K562 (cell line): ENCODE measurements at regions not wholly inside any gene's neighbourhood (a gene's known extent, or its start where the extent isn't known, plus 50 kb on each side); places are given as distances from the start of the nearest gene placed in this dataset.
A peak's percentile ranks its signal among the peaks of the same experiment; 100 is the strongest.

Source experiments
- ATAC-seq: fragments of 200-7000 bp; cut with Tn5 transposase; 3 replicates; pipeline ENCODE4 v1.9.1; 2020; ENCODE audit warnings: moderate library complexity
- BruUV-seq: library from RNA; stranded (reverse); fragments of 400-500 nt; replicated peaks from 2 replicates; lab custom pipeline; 2021; lab: Mats Ljungman, UMichigan
- CTCF ChIA-PET: fragments of 300-600 bp; formaldehyde crosslinking; extraction: SDS; loops from one replicate; lab custom pipeline; 2021; ENCODE audit warnings: low intra/inter-chr PET ratio; lab: Yijun Ruan, JAX
- POLR2A ChIA-PET: fragments of 300-600, 350-650 bp; sonication (Branson Sonifier 250); formaldehyde crosslinking; extraction: SDS; loops from one replicate; lab custom pipeline; 2021; ENCODE audit warnings: antibody characterized with exemption, inconsistent platforms; lab: Yijun Ruan, JAX
- DNase-seq, 4 experiments: peaks; one replicate each; pipeline versions ENCODE4 v3.0.0 to v3.0.0-alpha.2; 2011 to 2018; ENCODE audit warnings: low spot score in 3 of 4, mixed read lengths in 3 of 4; ENCODE audit errors: extremely low read depth in 1 of 4
- FAIRE-seq: peaks from 2 replicates; lab custom pipeline; 2011; peaks lifted over from hg19 to GRCh38; lab: Jason Lieb, UNC
- H2AFZ ChIP-seq: 2 replicates; pipeline ENCODE4 v1.6.0; 2011; ENCODE audit warnings: low read depth, low read length, control low read depth, inconsistent platforms
- H3K27ac ChIP-seq: fragments of 200-600 bp; 3 replicates; pipeline ENCODE4 v1.8.0; 2011; ENCODE audit warnings: low read depth, mild to moderate bottlenecking, control low read depth, inconsistent platforms, low read length, moderate library complexity, mixed read lengths; ENCODE audit errors: extremely low read depth
- H3K27me3 ChIP-seq, 2 experiments: fragments of 300-600 bp in 1 of 2; 2 replicates in 1 of 2; 3 replicates in 1 of 2; pipeline versions ENCODE4 v1.6.0 to v1.8.0; 2011; ENCODE audit warnings: inconsistent platforms in 2 of 2, low read length in 2 of 2, mild to moderate bottlenecking in 1 of 2, mixed read lengths in 1 of 2, moderate library complexity in 1 of 2; ENCODE audit not compliant: control insufficient read depth in 2 of 2, insufficient read depth in 2 of 2
- H3K36me3 ChIP-seq: fragments of 300-600 bp; 3 replicates; pipeline ENCODE4 v1.8.0; 2011; ENCODE audit warnings: mild to moderate bottlenecking, low read length, inconsistent platforms; ENCODE audit not compliant: control insufficient read depth, insufficient read depth
- H3K4me1 ChIP-seq, 2 experiments: fragments of 200-600 bp in 1 of 2; replicated peaks in 1 of 2; 2 replicates in 1 of 2; 3 replicates in 1 of 2; pipeline versions ENCODE4 v1.5.1 to v1.8.0; 2011; ENCODE audit warnings: inconsistent platforms in 2 of 2, low read length in 2 of 2, mild to moderate bottlenecking in 1 of 2, mixed read lengths in 1 of 2, moderate library complexity in 1 of 2; ENCODE audit not compliant: control insufficient read depth in 2 of 2, insufficient read depth in 2 of 2
- H3K4me2 ChIP-seq: 2 replicates; pipeline ENCODE4 v1.6.1; 2011; ENCODE audit warnings: low read length, control low read depth, inconsistent platforms, mixed read lengths; ENCODE audit not compliant: insufficient read depth
- H3K4me3 ChIP-seq: fragments of 200-600 bp; sonication (generic), shearing (Covaris generic); 2 replicates; pipeline ENCODE4 v1.5.1; 2016; ENCODE audit warnings: control low read depth, inconsistent platforms
- H3K79me2 ChIP-seq: fragments of 200-600 bp; 3 replicates; pipeline ENCODE4 v1.8.0; 2011; ENCODE audit warnings: low read length, inconsistent platforms; ENCODE audit not compliant: control insufficient read depth, insufficient read depth
- H3K9ac ChIP-seq, 2 experiments: 2 replicates each; pipeline versions ENCODE4 v1.6.0 to v1.6.1; 2011; ENCODE audit warnings: low read depth in 2 of 2, low read length in 2 of 2, control low read depth in 1 of 2, inconsistent platforms in 1 of 2, mild to moderate bottlenecking in 1 of 2, mixed read lengths in 1 of 2; ENCODE audit not compliant: insufficient read depth in 1 of 2
- H3K9me1 ChIP-seq: one replicate; pipeline ENCODE4 v1.6.0; 2011; ENCODE audit warnings: inconsistent platforms, mild to moderate bottlenecking, low read length, moderate library complexity; ENCODE audit not compliant: control insufficient read depth, insufficient read depth
- H3K9me3 ChIP-seq: replicated peaks from 2 replicates; pipeline ENCODE4 v1.5.1; 2011; ENCODE audit warnings: low read depth, low read length, inconsistent platforms; ENCODE audit not compliant: control insufficient read depth, insufficient read depth
- H4K20me1 ChIP-seq: replicated peaks from 2 replicates; pipeline ENCODE4 v1.6.1; 2011; ENCODE audit warnings: low read length, inconsistent platforms, mixed read lengths; ENCODE audit not compliant: control insufficient read depth, insufficient read depth
- KAT8 ChIP-seq: fragments of 450-650 bp; IDR thresholded peaks from 2 replicates; pipeline ENCODE4 v1.6.1; 2016; ENCODE audit warnings: low read depth, mild to moderate bottlenecking
- KLF16 ChIP-seq: IDR thresholded peaks from 2 replicates; pipeline ENCODE4 v1.6.1; 2016; ENCODE audit warnings: antibody characterized with exemption
- POLR2B ChIP-seq: fragments of 450-650 bp; IDR thresholded peaks from 2 replicates; pipeline ENCODE4 v1.6.1; 2018; ENCODE audit warnings: low read depth; ENCODE audit not compliant: partially characterized antibody
- SFPQ ChIP-seq: fragments of 200-400 bp; formaldehyde crosslinking; IDR thresholded peaks from 2 replicates; pipeline ENCODE4 v1.6.1; 2017; ENCODE audit warnings: mild to moderate bottlenecking, low read depth, low read length, moderate library complexity
- SPI1 ChIP-seq: IDR thresholded peaks from 2 replicates; pipeline ENCODE4 v1.6.1; 2011; ENCODE audit warnings: low read depth, low read length, control low read depth, borderline replicate concordance
- ZNF354B ChIP-seq: fragments of 250-450 bp; sonication (Bioruptor Pico); IDR thresholded peaks from 2 replicates; pipeline ENCODE4 v1.4.0; 2020
- WGBS: fragments of 100-300 bp; shearing (Covaris generic); methylation state at CpG from one replicate; pipeline ENCODE4 v1.1.6; 2016; ENCODE audit warnings: low coverage, mixed read lengths; ENCODE audit not compliant: insufficient coverage; ENCODE audit errors: missing lambda C conversion rate; 5-methylcytosine and 5-hydroxymethylcytosine counted together
- in situ Hi-C: fragments of 300-500 bp; cut with MboI; formaldehyde crosslinking; loops from 4 replicates; pipeline ENCODE4 v1.15.0; 2018; ENCODE audit warnings: inconsistent platforms, mixed read lengths
- intact Hi-C: fragments of 100-400 bp; cut with micrococcal nuclease; formaldehyde crosslinking; loops from 2 replicates; pipeline ENCODE4 v1.14.2; 2022

DNA sequence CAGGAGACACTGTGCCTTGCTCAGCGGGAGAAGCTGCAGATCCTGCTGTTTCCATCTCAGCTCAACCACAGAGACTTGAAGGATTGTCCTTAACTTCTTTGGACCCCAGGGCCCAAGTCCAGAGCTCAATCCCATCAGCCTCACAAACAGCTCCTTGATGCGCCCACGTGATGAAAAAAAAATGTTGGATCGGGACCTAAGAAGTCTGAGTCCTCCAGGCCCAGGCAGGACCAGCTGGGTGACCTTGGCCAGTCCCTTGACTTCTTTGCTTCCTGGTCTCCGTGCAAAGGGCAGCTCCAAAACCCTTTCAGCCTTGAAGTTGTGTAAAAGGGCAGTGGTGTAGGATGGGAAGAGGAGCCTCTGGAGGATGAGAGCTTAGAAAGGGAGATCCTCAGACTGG, 175.5 kb downstream of the ZFP36L2 start:
- Histone ChIP-seq H3K27me3 (no peaks in the 10 kb centered on the region), H3K9ac (no peak overlapping the region), H3K79me2 (no peaks in the 10 kb centered on the region), H3K27ac (no peak overlapping the region), H3K9me1 (peaks cover 4% of the 10 kb centered on the region), H3K9me3 (no peaks in the 10 kb centered on the region), H4K20me1 (no peaks in the 10 kb centered on the region), H3K4me2 (no peak overlapping the region), H3K36me3 (no peaks in the 10 kb centered on the region), H2AFZ (peak overlapping the region; percentile 18; the same call in 1 of the 2 replicates), H3K4me1 (peaks cover 36 to 39% of the 10 kb centered on the region in 2 experiments), H3K4me3 (no peak overlapping the region)
- CTCF ChIA-PET, result no interaction called here
- no peak for ATAC-seq
- in situ Hi-C loops (no loop called here), intact Hi-C loops (no loop called here)
- 49% methylated on average over 5 of the region's 5 CpGs for WGBS
- FAIRE-seq, result no peak
- DNase-seq, result no peak
- POLR2A ChIA-PET, result interaction anchor here (0.6 kb wide), 1 partner anchor 9 kb away, joined by 3 read pairs; no protein-coding TSS in a partner anchor
- TF ChIP-seq KAT8 (no peak), POLR2B (no peak), ZNF354B (no peak), KLF16 (no peak)
- no TSS peak for BruUV-seq

- no peaks in the 10 kb centered on the region for H3K27me3 ChIP-seq
- H3K4me3 ChIP-seq, result no peak overlapping the region
- 0 out of 4 replicates have a peak overlapping the region, but pooled peaks of 1 of the 2 experiments have one; percentile 29 for H3K9ac ChIP-seq
- in situ Hi-C loops (no loop called here), intact Hi-C loops (no loop called here)
- no TSS peak for BruUV-seq
- DNase-seq (no peak), FAIRE-seq (no peak), ATAC-seq (no peak)
- peaks cover 32 to 36% of the 10 kb centered on the region in 2 experiments for H3K4me1 ChIP-seq
- no peak overlapping the region for H3K4me2 ChIP-seq
- ChIA-PET CTCF (no interaction called here), POLR2A (interaction anchor here (0.6 to 0.8 kb wide), 3 partner anchors 130 to 1648 kb away, joined by 3 read pairs; no protein-coding TSS in a partner anchor)
- H4K20me1 ChIP-seq, result no peaks in the 10 kb centered on the region
- WGBS, result 68% methylated on average over 14 of the region's 18 CpGs
- H3K27ac ChIP-seq, result no peak overlapping the region
- no peaks in the 10 kb centered on the region for H3K9me3 ChIP-seq
- peaks cover 4% of the 10 kb centered on the region for H3K9me1 ChIP-seq
- TF ChIP-seq SFPQ (no peak), SPI1 (peak; percentile 37; the same call in 1 of the 2 replicates)
- no peak overlapping the region for H2AFZ ChIP-seq
- no peaks in the 10 kb centered on the region for H3K79me2 ChIP-seq
- no peaks in the 10 kb centered on the region for H3K36me3 ChIP-seq
Observed at GRCh38 chr2:43049836-43050801, 176.3 kb downstream of the ZFP36L2 start.
